ENCODE measurements at regions not wholly inside any gene's neighbourhood (a gene's known extent, or its start where the extent isn't known, plus 50 kb on each side); places are given as distances from the start of the nearest gene placed in this dataset.
"Not testable (repeated sequence)": the region's sequence is repeated elsewhere in the genome, so short reads cannot be mapped to it uniquely, and the experiment has no call there.

DNA sequence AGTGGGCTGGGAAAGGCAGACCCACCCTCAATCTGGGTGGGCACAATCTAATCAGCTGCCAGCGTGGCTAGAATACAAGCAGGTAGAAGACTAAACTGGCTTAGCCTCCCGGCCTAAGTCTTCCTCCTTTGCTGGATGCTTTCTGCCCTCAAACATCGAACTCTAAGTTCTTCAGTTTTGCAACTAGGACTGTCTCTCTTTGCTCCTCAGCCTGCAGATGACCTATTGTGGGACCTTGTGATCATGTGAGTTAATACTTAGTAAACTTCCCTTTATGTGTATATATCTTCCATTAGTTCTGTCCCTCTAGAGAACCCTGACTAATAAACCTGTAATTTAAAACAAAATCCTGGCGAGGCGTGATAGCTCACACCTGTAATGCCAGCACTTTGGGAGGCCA is 51.8 kb upstream of the SLC39A8 start:
- not testable (repeated sequence) for H3K4me3 ChIP-seq (ENCODE audit: low read depth, low read length)

GRCh38 chr4:102399021-102399420 is 53.7 kb upstream of the SLC39A8 start:
- TF ChIP-seq CTCF (IDR thresholded peaks at IDR 0.05; ENCODE audit: low read depth, low read length) = no peak

DNA sequence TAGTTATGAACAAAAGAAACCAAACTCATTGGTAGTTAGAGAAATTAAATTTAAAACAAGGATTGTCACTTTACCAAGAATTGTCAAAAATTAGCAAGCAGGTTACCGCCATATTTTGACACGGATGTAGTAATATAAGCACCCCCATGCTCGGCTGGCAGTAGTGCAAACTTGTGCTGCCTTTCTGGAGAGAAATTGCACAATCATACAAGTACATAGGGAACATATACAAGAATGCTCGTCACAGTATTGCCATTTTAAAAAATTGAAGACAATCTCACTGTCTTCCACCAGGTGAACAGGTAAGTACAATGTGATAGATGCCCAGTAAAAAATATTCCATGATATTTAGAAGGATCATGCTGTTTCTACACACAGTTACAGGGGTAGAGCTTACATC is 55.6 kb upstream of the SLC39A8 start:
- no peak for TF ChIP-seq CTCF (IDR thresholded peaks at IDR 0.05; ENCODE audit: low read depth, low read length)
- no peak overlapping the region for H3K4me3 ChIP-seq (ENCODE audit: low read depth, low read length)

More at GRCh38 chr4:102399021-102399420, 53.7 kb upstream of the SLC39A8 start:
- H3K4me3 ChIP-seq (ENCODE audit: low read depth, low read length) = no peak overlapping the region

DNA sequence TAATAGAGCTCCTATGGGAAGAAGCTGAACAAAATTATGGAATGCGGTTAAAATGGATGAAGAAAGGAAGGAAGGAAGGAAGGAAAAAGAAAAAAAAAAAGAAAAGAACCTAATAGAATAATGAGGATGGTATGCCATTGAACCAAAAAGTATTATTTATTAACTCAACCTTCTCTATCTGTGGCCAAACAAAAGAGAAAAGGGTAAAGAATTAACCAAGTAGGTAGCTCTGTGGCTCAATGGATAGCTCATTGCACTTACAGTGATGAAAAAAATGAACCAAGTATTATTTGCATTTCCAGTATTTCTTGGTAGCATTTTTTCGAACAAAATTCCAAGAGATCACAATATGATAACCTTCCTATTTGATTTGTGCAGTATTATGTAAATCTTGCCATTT is 56.9 kb upstream of the SLC39A8 start:
- H3K4me3 ChIP-seq (ENCODE audit: low read depth, low read length) = no peak overlapping the region
- TF ChIP-seq CTCF (IDR thresholded peaks at IDR 0.05; ENCODE audit: low read depth, low read length) = no peak

- H3K4me3 ChIP-seq (ENCODE audit: low read depth, low read length) = no peak overlapping the region
- TF ChIP-seq CTCF (IDR thresholded peaks at IDR 0.05; ENCODE audit: low read depth, low read length) = no peak
Observed at GRCh38 chr4:102403116-102403515, 57.8 kb upstream of the SLC39A8 start.

DNA sequence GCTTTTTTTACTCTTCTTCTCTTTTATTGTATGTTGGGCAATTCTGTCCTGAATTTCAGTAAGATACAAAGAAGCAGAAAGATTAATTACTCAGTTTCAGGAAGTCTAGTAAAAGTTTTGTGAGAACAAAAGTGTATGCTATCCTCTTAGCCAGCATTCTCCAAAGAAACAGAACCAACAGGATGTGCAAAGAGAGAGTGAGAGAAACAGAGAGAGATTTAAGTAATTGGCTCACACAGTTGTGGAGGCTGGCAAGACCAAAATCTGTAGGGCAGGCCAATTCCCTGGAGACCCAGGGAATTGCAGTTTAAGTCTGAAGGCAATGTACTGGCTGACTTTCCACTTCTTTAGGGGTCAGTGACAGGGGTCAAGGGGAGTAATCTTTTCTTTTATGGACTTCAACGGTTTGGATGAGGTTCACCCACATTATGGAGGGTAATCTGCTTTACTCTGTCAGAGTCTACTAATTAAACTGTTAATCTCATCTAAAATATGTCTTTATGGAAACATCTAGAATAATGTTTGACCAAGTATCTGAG is 59.2 kb upstream of the SLC39A8 start:
- TF ChIP-seq CTCF (IDR thresholded peaks at IDR 0.05; ENCODE audit: low read depth, low read length) = no peak
- no peak overlapping the region for H3K4me3 ChIP-seq (ENCODE audit: low read depth, low read length)

DNA sequence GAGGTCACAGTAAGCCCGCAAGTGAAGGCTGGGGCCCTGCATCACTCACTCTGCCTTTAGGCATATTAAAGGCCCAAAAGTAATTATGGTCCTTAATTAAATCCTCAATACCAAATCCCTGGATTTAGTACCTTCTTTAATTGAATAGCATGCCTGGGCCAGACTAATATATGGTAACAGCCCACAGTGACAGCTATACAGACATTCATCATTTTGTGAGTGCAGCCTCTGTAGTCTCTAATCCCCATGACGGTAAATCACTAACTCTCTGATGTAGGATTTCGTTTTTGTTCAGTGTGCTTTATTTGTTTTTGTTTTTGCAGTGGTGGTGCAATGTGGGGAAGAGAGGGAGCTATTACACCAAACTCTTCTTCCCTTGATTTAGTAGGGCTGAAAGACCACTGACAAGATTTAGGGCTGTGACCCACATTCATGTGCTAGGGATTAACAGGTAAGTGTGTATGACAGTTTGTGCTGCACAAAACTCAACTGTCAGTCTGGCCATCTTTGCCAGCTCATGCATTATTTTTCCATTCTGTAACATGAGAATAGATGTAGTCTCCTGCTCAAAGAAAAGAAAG is 60.6 kb upstream of the SLC39A8 start:
- no peak for TF ChIP-seq CTCF (IDR thresholded peaks at IDR 0.05; ENCODE audit: low read depth, low read length)
- H3K4me3 ChIP-seq (ENCODE audit: low read depth, low read length) = no peak overlapping the region

DNA sequence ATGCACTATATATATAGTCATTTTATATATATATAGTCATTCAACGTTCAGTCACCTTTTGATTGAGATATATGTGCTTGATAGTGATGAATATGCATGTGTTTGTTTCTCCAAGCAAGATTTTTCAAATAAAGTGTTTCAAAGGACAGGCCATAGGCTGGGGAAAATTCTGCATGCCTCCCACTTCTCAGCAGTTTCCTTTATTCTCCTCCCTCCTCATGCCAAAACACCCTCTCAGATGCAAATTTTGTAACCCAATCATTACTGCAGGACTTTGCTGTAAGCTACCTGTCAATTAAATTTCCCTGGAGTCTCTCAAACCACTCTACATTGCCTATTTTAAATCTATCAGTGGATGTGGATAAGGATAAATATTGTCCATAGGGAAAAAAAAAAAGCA is 65.6 kb upstream of the SLC39A8 start:
- not testable (repeated sequence) for H3K4me3 ChIP-seq (ENCODE audit: low read depth, low read length)
